ENCODE measurements at regions not wholly inside any gene's neighbourhood (a gene's known extent, or its start where the extent isn't known, plus 50 kb on each side); places are given as distances from the start of the nearest gene placed in this dataset.

DNA sequence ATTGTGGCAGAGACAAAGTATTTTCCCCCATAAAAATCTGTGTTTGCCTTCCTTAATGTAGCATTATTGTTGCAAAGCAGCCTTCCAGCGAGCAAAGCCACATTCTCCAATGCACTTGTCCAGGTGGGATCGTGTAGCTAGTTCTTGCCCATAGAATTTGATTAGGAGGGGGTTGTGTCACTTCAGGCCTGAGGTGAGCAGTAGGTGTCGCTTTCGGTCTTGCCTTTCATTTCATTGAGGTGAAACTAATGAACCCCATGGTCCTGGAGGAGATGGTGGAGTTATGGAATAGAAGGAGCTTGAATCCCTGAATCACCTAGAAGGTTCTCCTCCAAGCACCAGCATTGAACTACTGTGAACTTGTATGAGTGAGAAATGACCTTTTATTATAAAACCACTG lies 318.9 kb upstream of the PBX1 start:
- Histone ChIP-seq H3K9me3 (ENCODE audit: control insufficient read depth, insufficient read depth, low read length) (no peaks in the 10 kb centered on the region), H3K27ac (ENCODE audit: low read depth, low read length) (no peak overlapping the region), H3K4me3 (ENCODE audit: low read depth, low read length) (no peak overlapping the region), H3K27me3 (ENCODE audit: control insufficient read depth, insufficient read depth, low read length) (no peaks in the 10 kb centered on the region)
- CTCF ChIA-PET, result interaction anchor here (0.9 to 1.2 kb wide), 2 partner anchors 409 to 675 kb away, joined by 3 read pairs; no protein-coding TSS in a partner anchor
- TF ChIP-seq CTCF (IDR thresholded peaks at IDR 0.05; ENCODE audit: low read depth, low read length), result no peak
- DNase-seq (ENCODE audit: low read depth, low spot score), result no peak
- POLR2A ChIA-PET, result no interaction called here

- ChIA-PET POLR2A (no interaction called here), CTCF (no interaction called here)
- Histone ChIP-seq H3K27ac (ENCODE audit: low read depth, low read length) (no peak overlapping the region), H3K27me3 (ENCODE audit: control insufficient read depth, insufficient read depth, low read length) (no peaks in the 10 kb centered on the region), H3K4me3 (ENCODE audit: low read depth, low read length) (no peak overlapping the region), H3K9me3 (ENCODE audit: control insufficient read depth, insufficient read depth, low read length) (no peaks in the 10 kb centered on the region)
- TF ChIP-seq CTCF (IDR thresholded peaks at IDR 0.05; ENCODE audit: low read depth, low read length), result no peak
- DNase-seq (ENCODE audit: low read depth, low spot score), result no peak
Measured at GRCh38 chr1:164250365-164250764, 308.6 kb upstream of the PBX1 start.

GRCh38 chr1:164256456-164256855 lies 302.5 kb upstream of the PBX1 start:
- Histone ChIP-seq H3K9me3 (ENCODE audit: control insufficient read depth, insufficient read depth, low read length) (no peaks in the 10 kb centered on the region), H3K27ac (ENCODE audit: low read depth, low read length) (no peak overlapping the region), H3K27me3 (ENCODE audit: control insufficient read depth, insufficient read depth, low read length) (no peaks in the 10 kb centered on the region), H3K4me3 (ENCODE audit: low read depth, low read length) (no peak overlapping the region)
- ChIA-PET POLR2A (no interaction called here), CTCF (no interaction called here)
- no peak for DNase-seq (ENCODE audit: low read depth, low spot score)
- no peak for TF ChIP-seq CTCF (IDR thresholded peaks at IDR 0.05; ENCODE audit: low read depth, low read length)

GRCh38 chr1:164261691-164262240 lies 297.2 kb upstream of the PBX1 start:
- H3K9me3 ChIP-seq (ENCODE audit: control insufficient read depth, insufficient read depth, low read length), result no peaks in the 10 kb centered on the region
- H3K4me3 ChIP-seq (ENCODE audit: low read depth, low read length), result no peak overlapping the region
- DNase-seq (ENCODE audit: low read depth, low spot score), result no peak
- ChIA-PET CTCF (no interaction called here), POLR2A (no interaction called here)
- no peak overlapping the region for H3K27ac ChIP-seq (ENCODE audit: low read depth, low read length)
- no peaks in the 10 kb centered on the region for H3K27me3 ChIP-seq (ENCODE audit: control insufficient read depth, insufficient read depth, low read length)
- TF ChIP-seq CTCF (IDR thresholded peaks at IDR 0.05; ENCODE audit: low read depth, low read length), result no peak

DNA sequence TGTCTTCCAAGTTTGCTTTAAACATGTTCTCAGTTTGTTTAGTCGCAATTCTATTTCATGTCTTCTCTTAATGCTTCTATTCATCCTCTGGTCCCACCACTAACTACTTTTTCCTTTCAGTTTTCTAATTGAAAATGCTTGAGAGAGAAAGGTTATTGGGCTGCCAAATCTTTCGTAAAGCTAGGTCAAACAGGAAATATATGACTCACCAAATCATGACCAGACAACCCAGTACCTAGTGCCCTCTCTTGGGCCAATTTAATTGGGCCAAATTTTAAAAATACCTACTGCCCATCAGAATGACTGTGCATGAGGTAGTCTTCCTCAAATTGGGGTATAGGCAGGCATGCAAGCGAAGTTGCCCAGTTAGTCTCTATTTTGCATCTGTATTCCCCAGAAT lies 295.4 kb upstream of the PBX1 start:
- ChIA-PET CTCF (no interaction called here), POLR2A (no interaction called here)

More for the DNA sequence above, 295.4 kb upstream of the PBX1 start:
- no peaks in the 10 kb centered on the region for H3K27me3 ChIP-seq (ENCODE audit: control insufficient read depth, insufficient read depth, low read length)
- no peak overlapping the region for H3K27ac ChIP-seq (ENCODE audit: low read depth, low read length)
- H3K4me3 ChIP-seq (ENCODE audit: low read depth, low read length), result no peak overlapping the region
- DNase-seq (ENCODE audit: low read depth, low spot score), result no peak
- no peak for TF ChIP-seq CTCF (IDR thresholded peaks at IDR 0.05; ENCODE audit: low read depth, low read length)
- no peaks in the 10 kb centered on the region for H3K9me3 ChIP-seq (ENCODE audit: control insufficient read depth, insufficient read depth, low read length)
